CD4-positive, alpha-beta T cell (primary cell): ENCODE measurements at regions not wholly inside any gene's neighbourhood (a gene's known extent, or its start where the extent isn't known, plus 50 kb on each side); places are given as distances from the start of the nearest gene placed in this dataset.

ENCODE experiments used
- ATAC-seq: fragments of 200-7000 bp; cut with Tn5 transposase; one replicate; pipeline ENCODE4 v1.10.0; 2022; ENCODE audit warnings: mild to moderate bottlenecking; ENCODE audit not compliant: poor library complexity
- CTCF ChIA-PET: fragments of 350-600 bp; sonication (Branson Sonifier 250); formaldehyde crosslinking; loops from one replicate; lab custom pipeline; 2021; ENCODE audit warnings: antibody characterized with exemption, inconsistent platforms; lab: Charles Lee
- POLR2A ChIA-PET: fragments of 350-600 bp; sonication (Branson Sonifier 250); formaldehyde crosslinking; loops from one replicate; lab custom pipeline; 2021; ENCODE audit warnings: antibody characterized with exemption, inconsistent platforms; lab: Charles Lee
- DNase-seq, 14 experiments: peaks; one replicate each; pipeline ENCODE4 v3.0.0-alpha.2; 2013 to 2020; ENCODE audit warnings: mixed read lengths in 2 of 14
- H3K27ac ChIP-seq, 2 donors: one replicate each; pipeline versions ENCODE4 v1.5.1 to v1.7.0; 2013; ENCODE audit warnings: low read length in 2 of 2, low read depth in 1 of 2, mild to moderate bottlenecking in 1 of 2
- H3K27me3 ChIP-seq, 2 experiments: 1 replicate in 1 of 2; 2 replicates in 1 of 2; pipeline versions ENCODE4 v1.6.1 to v1.7.0; 2013; ENCODE audit warnings: low read length in 2 of 2, control low read depth in 1 of 2, mild to moderate bottlenecking in 1 of 2, moderate library complexity in 1 of 2; ENCODE audit not compliant: insufficient read depth in 2 of 2, control insufficient read depth in 1 of 2
- H3K36me3 ChIP-seq: one replicate; pipeline ENCODE4 v1.6.1; 2013; ENCODE audit warnings: low read length, control low read depth; ENCODE audit not compliant: insufficient read depth
- H3K4me1 ChIP-seq: one replicate; pipeline ENCODE4 v1.6.1; 2013; ENCODE audit warnings: low read length, control low read depth; ENCODE audit not compliant: insufficient read depth
- H3K4me3 ChIP-seq: one replicate; pipeline ENCODE4 v1.5.1; 2013; ENCODE audit warnings: mild to moderate bottlenecking, low read length, moderate library complexity
- H3K9me3 ChIP-seq, 2 experiments: 1 replicate in 1 of 2; 2 replicates in 1 of 2; pipeline versions ENCODE4 v1.6.1 to v1.7.0; 2013; ENCODE audit warnings: low read length in 2 of 2, mild to moderate bottlenecking in 2 of 2, control low read depth in 1 of 2, moderate library complexity in 1 of 2; ENCODE audit not compliant: control insufficient read depth in 1 of 2, insufficient read depth in 1 of 2
- H3K27ac Mint-ChIP-seq: one replicate; pipeline ENCODE4 v1.8.0; 2020; ENCODE audit warnings: mixed read lengths
- H3K27me3 Mint-ChIP-seq: one replicate; pipeline ENCODE4 v1.8.0; 2021; ENCODE audit warnings: mixed read lengths
- H3K36me3 Mint-ChIP-seq: one replicate; pipeline ENCODE4 v1.8.0; 2021; ENCODE audit warnings: low read depth, mixed read lengths
- H3K4me1 Mint-ChIP-seq: one replicate; pipeline ENCODE4 v1.8.0; 2021; ENCODE audit warnings: low read depth, mixed read lengths
- H3K4me3 Mint-ChIP-seq: one replicate; pipeline ENCODE4 v1.8.0; 2020; ENCODE audit warnings: mild to moderate bottlenecking, mixed read lengths
- H3K9me3 Mint-ChIP-seq: one replicate; pipeline ENCODE4 v1.8.0; 2020; ENCODE audit warnings: mixed read lengths
- CTCF ChIP-seq: fragments of 200-600 bp; IDR thresholded peaks from one replicate; pipeline ENCODE4 v1.8.0; 2022; ENCODE audit warnings: antibody characterized with exemption, mild to moderate bottlenecking
- intact Hi-C, 2 experiments: fragments of 100-400 bp; cut with DNase I in 1 of 2; cut with micrococcal nuclease in 1 of 2; formaldehyde crosslinking; loops; one replicate each; pipeline versions ENCODE4 v1.15.1 to v1.9.0; 2023 to 2025; cut with DNase I, micrococcal nuclease

DNA sequence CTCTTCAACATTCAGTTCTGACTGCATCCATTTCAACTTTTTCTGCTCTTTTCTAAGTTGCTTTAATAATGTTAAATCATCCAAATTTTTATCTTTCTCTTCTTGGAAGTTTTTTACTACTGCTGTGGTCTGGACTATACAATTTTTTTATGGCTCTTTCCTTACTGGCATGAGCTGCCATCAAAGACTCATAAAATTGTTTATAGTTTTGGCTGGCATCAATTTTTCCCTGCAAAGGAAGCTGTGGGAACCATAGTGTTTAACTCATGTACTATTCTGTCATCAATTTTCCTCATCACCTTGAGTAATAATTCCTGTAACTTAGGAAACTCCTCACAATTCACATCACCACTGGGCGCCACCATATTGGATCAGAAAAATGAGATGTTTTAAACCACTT, 77.6 kb upstream of the A1CF start:
- no peaks in the 10 kb centered on the region for H3K4me1 Mint-ChIP-seq
- no peaks in the 10 kb centered on the region for H3K9me3 Mint-ChIP-seq
- ATAC-seq: no peak
- no peaks in the 10 kb centered on the region for H3K36me3 Mint-ChIP-seq
- Histone ChIP-seq H3K9me3 (no peaks in the 10 kb centered on the region), H3K27ac (no peak overlapping the region), H3K4me3 (no peak overlapping the region), H3K36me3 (no peaks in the 10 kb centered on the region), H3K4me1 (no peaks in the 10 kb centered on the region), H3K27me3 (no peaks in the 10 kb centered on the region)
- ChIA-PET POLR2A (interaction anchor here (0.6 kb wide), 1 partner anchor 42 kb away, joined by 3 read pairs; no protein-coding TSS in a partner anchor), CTCF (no interaction called here)
- DNase-seq: no peak
- H3K27ac Mint-ChIP-seq: no peak overlapping the region
- TF ChIP-seq CTCF: no peak
- H3K4me3 Mint-ChIP-seq: no peak overlapping the region
- H3K27me3 Mint-ChIP-seq: no peaks in the 10 kb centered on the region
- intact Hi-C loops: no loop called here

DNA sequence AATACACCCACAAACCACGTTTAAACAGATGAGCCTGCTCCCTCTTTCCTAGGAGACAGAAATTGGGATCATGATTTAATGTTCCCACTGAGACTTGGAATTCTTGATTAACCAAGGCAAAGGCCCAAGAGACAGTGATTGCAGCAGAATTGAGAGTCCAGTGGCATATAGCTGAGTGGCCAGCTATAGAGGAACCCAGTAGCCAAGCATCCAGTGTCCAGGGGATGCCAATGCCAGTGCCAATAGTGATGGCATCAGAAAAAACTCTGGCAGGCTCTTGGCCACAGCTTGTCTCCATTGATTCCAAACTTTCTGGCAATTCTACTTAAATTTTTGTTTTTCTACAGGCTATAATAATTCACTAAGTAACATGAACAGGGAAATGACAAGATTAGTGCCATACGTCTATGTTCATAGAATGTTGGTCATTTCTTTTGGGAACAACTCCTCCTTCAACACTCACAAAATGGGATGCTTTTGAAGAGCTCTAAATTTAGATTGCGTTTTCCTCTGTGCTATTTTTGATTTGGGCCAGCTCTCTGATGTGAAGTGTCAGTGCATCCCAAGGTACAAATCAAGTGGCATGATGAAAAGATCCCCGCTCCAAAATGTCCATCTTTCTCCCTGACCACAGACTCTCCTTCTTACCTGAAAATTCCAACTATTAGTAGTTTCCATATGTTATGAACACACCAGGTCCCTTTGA, 83.1 kb upstream of the A1CF start:
- POLR2A ChIA-PET: interaction anchor here (0.7 kb wide), 1 partner anchor 8 kb away, joined by 3 read pairs; no protein-coding TSS in a partner anchor
- intact Hi-C loops: no loop called here

DNA sequence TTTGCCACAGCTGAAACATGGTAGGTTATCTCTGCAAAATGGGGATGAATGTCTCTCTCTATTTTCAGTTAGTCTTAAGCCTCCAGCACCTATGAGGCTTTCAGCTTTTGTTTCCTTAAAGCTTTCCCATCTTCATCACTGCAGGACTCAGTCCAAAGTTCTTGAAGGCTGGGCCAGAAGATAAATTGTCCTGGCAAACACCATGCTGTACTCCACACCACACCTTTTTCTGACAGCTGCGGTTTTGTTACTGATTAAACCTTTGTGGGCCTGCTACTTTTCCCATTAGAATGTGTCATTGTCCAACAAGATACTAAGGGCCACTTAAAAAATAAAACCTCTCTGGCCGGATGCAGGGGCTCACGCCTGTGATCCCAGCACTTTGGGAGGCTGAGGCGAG, 87.2 kb upstream of the A1CF start:
- intact Hi-C loops: no loop called here
- no peak for TF ChIP-seq CTCF
- no peaks in the 10 kb centered on the region for H3K4me1 ChIP-seq
- POLR2A ChIA-PET: no interaction called here
- H3K36me3 ChIP-seq: no peaks in the 10 kb centered on the region
- no peaks in the 10 kb centered on the region for H3K9me3 Mint-ChIP-seq
- H3K27me3 ChIP-seq: no peaks in the 10 kb centered on the region
- H3K27me3 Mint-ChIP-seq: peaks cover 9% of the 10 kb centered on the region
- no peak overlapping the region for H3K4me3 Mint-ChIP-seq
- no peak overlapping the region for H3K27ac ChIP-seq
- no peak overlapping the region for H3K27ac Mint-ChIP-seq
- CTCF ChIA-PET: no interaction called here
- DNase-seq (no peak), ATAC-seq (no peak)
- H3K36me3 Mint-ChIP-seq: no peaks in the 10 kb centered on the region
- H3K9me3 ChIP-seq: no peaks in the 10 kb centered on the region
- H3K4me3 ChIP-seq: no peak overlapping the region
- H3K4me1 Mint-ChIP-seq: no peaks in the 10 kb centered on the region

More for the DNA sequence above, 83.1 kb upstream of the A1CF start:
- H3K27me3 Mint-ChIP-seq: peaks cover 9% of the 10 kb centered on the region
- Histone ChIP-seq H3K27ac (no peak overlapping the region), H3K4me3 (no peak overlapping the region), H3K36me3 (no peaks in the 10 kb centered on the region), H3K4me1 (no peaks in the 10 kb centered on the region), H3K27me3 (no peaks in the 10 kb centered on the region), H3K9me3 (no peaks in the 10 kb centered on the region)
- no peak overlapping the region for H3K4me3 Mint-ChIP-seq
- no peaks in the 10 kb centered on the region for H3K4me1 Mint-ChIP-seq
- ATAC-seq (no peak), DNase-seq (no peak)
- H3K36me3 Mint-ChIP-seq: no peaks in the 10 kb centered on the region
- CTCF ChIA-PET: no interaction called here
- no peaks in the 10 kb centered on the region for H3K9me3 Mint-ChIP-seq
- no peak overlapping the region for H3K27ac Mint-ChIP-seq
- TF ChIP-seq CTCF: no peak
